ENCODE measurements at regions not wholly inside any gene's neighbourhood (a gene's known extent, or its start where the extent isn't known, plus 50 kb on each side); places are given as distances from the start of the nearest gene placed in this dataset.

- no peak for TF ChIP-seq FOXK2 (IDR thresholded peaks at IDR 0.05)
- no peak for TF ChIP-seq BHLHE40 (IDR thresholded peaks at IDR 0.05; ENCODE audit: borderline replicate concordance)
- TF ChIP-seq ZNF384 (IDR thresholded peaks at IDR 0.05): no peak
- no peak for TF ChIP-seq ARNT (IDR thresholded peaks at IDR 0.05)
Measured at GRCh38 chr6:168158213-168158979, 79.4 kb upstream of the FRMD1 start.
